ENCODE measurements at regions not wholly inside any gene's neighbourhood (a gene's known extent, or its start where the extent isn't known, plus 50 kb on each side); places are given as distances from the start of the nearest gene placed in this dataset.

GRCh38 chr16:47848421-47849109 is 307.2 kb downstream of the ABCC12 start:
- DNase-seq, result no peak
- peaks cover 11% of the 10 kb centered on the region for H3K4me1 ChIP-seq (ENCODE audit: control insufficient read depth, insufficient read depth, low read length)
- WGBS, 2 experiments (ENCODE audit: insufficient coverage in 1 of 2, insufficient read length in 1 of 2), result 39 to 54% methylated on average over 5 of the region's 5 CpGs
- H3K9me3 Mint-ChIP-seq, result no peaks in the 10 kb centered on the region
- TF ChIP-seq CTCF (conservative IDR thresholded peaks at IDR 0.05), result no peak
- H3K9me3 ChIP-seq (ENCODE audit: control insufficient read depth, low read length), result peaks cover 6% of the 10 kb centered on the region
- H3K27ac ChIP-seq (ENCODE audit: low read depth, low read length), result no peak overlapping the region
- no peak overlapping the region for H3K4me3 ChIP-seq (ENCODE audit: low read length)
- no peaks in the 10 kb centered on the region for H3K27me3 Mint-ChIP-seq (ENCODE audit: insufficient read depth)
- no peaks in the 10 kb centered on the region for H3K36me3 Mint-ChIP-seq (ENCODE audit: low read depth)
- no peak overlapping the region for H3K9ac ChIP-seq (ENCODE audit: extremely low read depth, low read length, poor library complexity, severe bottlenecking)
- H3K4me1 Mint-ChIP-seq, result peaks cover 15% of the 10 kb centered on the region
- H3K27ac Mint-ChIP-seq, result no peak overlapping the region
- no peak overlapping the region for H3K4me3 Mint-ChIP-seq
- H3K36me3 ChIP-seq (ENCODE audit: control insufficient read depth, insufficient read depth, low read length), result no peaks in the 10 kb centered on the region
- no peaks in the 10 kb centered on the region for H3K27me3 ChIP-seq (ENCODE audit: control insufficient read depth, insufficient read depth, low read length, poor library complexity, severe bottlenecking)

- peaks cover 6% of the 10 kb centered on the region for H3K9me3 ChIP-seq (ENCODE audit: control insufficient read depth, low read length)
- no peak overlapping the region for H3K27ac ChIP-seq (ENCODE audit: low read depth, low read length)
Measured at GRCh38 chr16:47847220-47847970, 308.4 kb downstream of the ABCC12 start.

GRCh38 chr16:47834485-47835024 is 321.2 kb downstream of the ABCC12 start:
- Mint-ChIP-seq H3K36me3 (ENCODE audit: low read depth) (peaks cover 6% of the 10 kb centered on the region), H3K4me1 (no peaks in the 10 kb centered on the region), H3K4me3 (no peak overlapping the region), H3K27ac (no peak overlapping the region), H3K9me3 (peaks cover 67% of the 10 kb centered on the region), H3K27me3 (ENCODE audit: insufficient read depth) (no peaks in the 10 kb centered on the region)
- H3K27me3 ChIP-seq (ENCODE audit: control insufficient read depth, insufficient read depth, low read length, poor library complexity, severe bottlenecking), result no peaks in the 10 kb centered on the region
- DNase-seq, result no peak
- H3K9me3 ChIP-seq (ENCODE audit: control insufficient read depth, low read length), result peaks cover 57% of the 10 kb centered on the region
- no peak overlapping the region for H3K27ac ChIP-seq (ENCODE audit: low read depth, low read length)
- H3K36me3 ChIP-seq (ENCODE audit: control insufficient read depth, insufficient read depth, low read length), result no peaks in the 10 kb centered on the region
- H3K4me3 ChIP-seq (ENCODE audit: low read length), result peak overlapping the region; percentile 70
- H3K4me1 ChIP-seq (ENCODE audit: control insufficient read depth, insufficient read depth, low read length), result no peaks in the 10 kb centered on the region
- TF ChIP-seq CTCF (conservative IDR thresholded peaks at IDR 0.05), result no peak
- H3K9ac ChIP-seq (ENCODE audit: extremely low read depth, low read length, poor library complexity, severe bottlenecking), result no peak overlapping the region
- WGBS, 2 experiments (ENCODE audit: insufficient coverage in 1 of 2, insufficient read length in 1 of 2), result 83 to 100% methylated on average over 1 of the region's 2 CpGs

More at GRCh38 chr16:47847220-47847970, 308.4 kb downstream of the ABCC12 start:
- Mint-ChIP-seq H3K9me3 (no peaks in the 10 kb centered on the region), H3K36me3 (ENCODE audit: low read depth) (no peaks in the 10 kb centered on the region), H3K4me3 (no peak overlapping the region), H3K27me3 (ENCODE audit: insufficient read depth) (no peaks in the 10 kb centered on the region), H3K27ac (no peak overlapping the region), H3K4me1 (peaks cover 15% of the 10 kb centered on the region)
- WGBS, 2 experiments (ENCODE audit: insufficient coverage in 1 of 2, insufficient read length in 1 of 2), result 91 to 92% methylated on average over 6 of the region's 6 CpGs
- H3K4me1 ChIP-seq (ENCODE audit: control insufficient read depth, insufficient read depth, low read length), result peaks cover 11% of the 10 kb centered on the region
- H3K9ac ChIP-seq (ENCODE audit: extremely low read depth, low read length, poor library complexity, severe bottlenecking), result no peak overlapping the region
- H3K36me3 ChIP-seq (ENCODE audit: control insufficient read depth, insufficient read depth, low read length), result no peaks in the 10 kb centered on the region
- no peak for DNase-seq
- no peak overlapping the region for H3K4me3 ChIP-seq (ENCODE audit: low read length)
- H3K27me3 ChIP-seq (ENCODE audit: control insufficient read depth, insufficient read depth, low read length, poor library complexity, severe bottlenecking), result no peaks in the 10 kb centered on the region
- TF ChIP-seq CTCF (conservative IDR thresholded peaks at IDR 0.05), result no peak

All from endodermal cell (in vitro differentiated cells).